SK-N-MC (cell line): ENCODE measurements at regions not wholly inside any gene's neighbourhood (a gene's known extent, or its start where the extent isn't known, plus 50 kb on each side); places are given as distances from the start of the nearest gene placed in this dataset.
"Not testable (repeated sequence)": the region's sequence is repeated elsewhere in the genome, so short reads cannot be mapped to it uniquely, and the experiment has no call there.

Experiments used
- DNase-seq: peaks from one replicate; pipeline ENCODE4 v3.0.0-alpha.2; 2011; ENCODE audit warnings: low read depth, low spot score
- H3K27ac ChIP-seq: fragments of 200-600 bp; sonication (generic); 2 replicates; pipeline ENCODE4 v1.5.1; 2016; ENCODE audit warnings: mixed run types
- H3K36me3 ChIP-seq: fragments of 200-600 bp; sonication (generic); 2 replicates; pipeline ENCODE4 v1.6.1; 2017; ENCODE audit warnings: antibody characterized with exemption, low read length, mixed read lengths; ENCODE audit not compliant: insufficient read depth
- H3K4me3 ChIP-seq: fragments of 200-600 bp; sonication (generic); 2 replicates; pipeline ENCODE4 v1.5.1; 2016
- H3K9ac ChIP-seq: fragments of 200-600 bp; sonication (generic); 2 replicates; pipeline ENCODE4 v1.8.0; 2017; ENCODE audit warnings: mixed run types, mixed read lengths; ENCODE audit not compliant: insufficient read length
- H3K9me3 ChIP-seq: fragments of 200-600 bp; sonication (generic); 2 replicates; pipeline ENCODE4 v1.6.1; 2017; ENCODE audit warnings: low read depth, mild to moderate bottlenecking, antibody characterized with exemption, low read length, moderate library complexity, mixed read lengths
- EZH2 ChIP-seq: fragments of 200-600 bp; sonication (generic); IDR thresholded peaks from one replicate; pipeline ENCODE4 v1.6.1; 2017; ENCODE audit warnings: antibody characterized with exemption
- FOXP2 ChIP-seq: optimal IDR thresholded peaks from 2 replicates; pipeline ENCODE3; 2011; ENCODE audit warnings: mild to moderate bottlenecking, moderate library complexity; ENCODE audit not compliant: insufficient read depth; ENCODE audit errors: extremely low read length, control extremely low read depth
- POLR2AphosphoS5 ChIP-seq: IDR thresholded peaks from 2 replicates; pipeline ENCODE4 v1.6.1; 2012; ENCODE audit warnings: mild to moderate bottlenecking, low read depth, low read length, borderline replicate concordance

DNA sequence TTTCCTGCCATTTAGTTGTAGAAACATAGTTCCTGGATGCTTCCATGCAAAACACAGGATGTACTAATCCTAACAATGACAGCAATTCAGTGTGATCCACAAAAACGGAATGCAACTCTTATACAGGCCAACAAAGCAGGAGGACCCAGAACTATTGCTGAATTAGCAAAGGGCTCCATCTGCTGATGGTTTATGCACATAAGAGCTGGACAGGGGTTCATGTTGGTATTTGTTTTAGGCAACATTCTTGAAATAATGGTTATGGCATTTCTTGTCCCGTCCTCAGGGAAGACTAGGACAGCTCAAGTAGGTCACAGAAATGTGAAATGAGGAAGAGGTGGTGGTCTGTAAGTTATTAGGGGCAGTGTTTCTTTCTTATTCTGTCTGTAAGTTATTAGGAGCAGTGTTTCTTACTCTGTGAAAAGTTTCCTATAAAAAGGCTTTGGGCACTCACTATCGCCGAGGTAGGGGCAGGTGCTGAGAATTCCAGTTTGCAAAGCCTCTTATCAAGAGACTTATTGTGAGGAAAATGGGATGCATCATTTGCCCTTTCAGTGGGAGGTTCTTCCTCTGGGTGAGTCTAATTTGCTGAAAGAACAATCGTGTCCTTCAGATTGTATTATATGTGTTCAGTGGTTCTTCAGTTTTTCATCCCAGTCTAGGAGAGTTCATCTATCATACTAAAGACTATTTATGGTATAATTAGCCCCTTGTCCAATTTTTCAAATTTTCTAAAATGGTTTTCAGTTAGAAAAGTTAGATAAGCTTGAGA, 171.1 kb downstream of the MCHR2 start:
- peak overlapping the region; percentile 52 for H3K4me3 ChIP-seq
- TF ChIP-seq POLR2AphosphoS5 (no peak), EZH2 (no peak), FOXP2 (no peak)
- no peaks in the 10 kb centered on the region for H3K9me3 ChIP-seq
- H3K27ac ChIP-seq, result no peak overlapping the region
- H3K9ac ChIP-seq, result no peak overlapping the region
- peak; percentile 53 for DNase-seq
- H3K36me3 ChIP-seq, result no peaks in the 10 kb centered on the region

DNA sequence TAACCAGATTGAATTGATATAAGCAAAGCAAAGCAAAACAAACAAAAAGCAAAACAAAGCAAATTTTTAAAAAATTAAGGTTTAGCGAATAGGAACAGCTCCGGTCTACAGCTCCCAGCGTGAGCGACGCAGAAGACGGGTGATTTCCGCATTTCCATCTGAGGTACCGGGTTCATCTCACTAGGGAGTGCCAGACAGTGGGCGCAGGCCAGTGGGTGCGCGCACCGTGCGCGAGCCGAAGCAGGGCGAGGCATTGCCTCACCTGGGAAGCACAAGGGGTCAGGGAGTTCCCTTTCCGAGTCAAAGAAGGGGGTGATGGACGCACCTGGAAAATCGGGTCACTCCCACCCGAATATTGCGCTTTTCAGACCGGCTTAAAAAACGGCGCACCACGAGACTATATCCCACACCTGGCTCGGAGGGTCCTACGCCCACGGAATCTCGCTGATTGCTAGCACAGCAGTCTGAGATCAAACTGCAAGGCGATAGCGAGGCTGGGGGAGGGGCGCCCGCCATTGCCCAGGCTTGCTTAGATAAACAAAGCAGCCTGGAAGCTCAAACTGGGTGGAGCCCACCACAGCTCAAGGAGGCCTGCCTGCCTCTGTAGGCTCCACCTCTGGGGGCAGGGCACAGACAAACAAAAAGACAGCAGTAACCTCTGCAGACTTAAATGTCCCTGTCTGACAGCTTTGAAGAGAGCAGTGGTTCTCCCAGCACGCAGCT, 170.3 kb downstream of the MCHR2 start:
- H3K9me3 ChIP-seq, DNase-seq, H3K9ac ChIP-seq, H3K27ac ChIP-seq, H3K36me3 ChIP-seq: not testable (repeated sequence)
- peak overlapping the region; percentile 52 for H3K4me3 ChIP-seq

GRCh38 chr6:99833034-99833433, 161.0 kb downstream of the MCHR2 start:
- Histone ChIP-seq H3K9ac (no peak overlapping the region), H3K9me3 (no peaks in the 10 kb centered on the region), H3K4me3 (no peak overlapping the region), H3K27ac (no peak overlapping the region), H3K36me3 (no peaks in the 10 kb centered on the region)
- no peak for DNase-seq
- TF ChIP-seq EZH2 (no peak), POLR2AphosphoS5 (no peak), FOXP2 (no peak)

DNA sequence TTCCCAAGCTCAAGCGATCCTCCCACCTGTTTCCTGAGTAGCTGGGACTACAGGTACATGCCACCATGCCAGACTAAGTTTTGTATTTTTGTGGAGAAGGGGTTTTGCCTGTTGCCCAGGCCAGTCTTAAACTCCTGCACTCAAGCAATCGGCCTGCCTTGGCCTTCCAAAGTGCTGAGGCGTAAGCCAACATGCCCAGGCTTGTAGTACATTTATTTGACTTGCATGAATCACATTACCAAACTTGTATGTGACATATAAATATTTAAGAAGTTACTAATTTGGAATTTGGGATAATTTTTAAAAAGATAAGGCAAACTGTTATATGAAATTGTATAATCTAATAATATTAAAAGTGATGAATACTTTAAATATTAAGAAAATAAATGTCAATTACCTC, 157.6 kb downstream of the MCHR2 start:
- no peak overlapping the region for H3K4me3 ChIP-seq
- no peak overlapping the region for H3K27ac ChIP-seq
- TF ChIP-seq POLR2AphosphoS5, result no peak
- TF ChIP-seq EZH2, result no peak
- TF ChIP-seq FOXP2, result no peak
- no peaks in the 10 kb centered on the region for H3K9me3 ChIP-seq
- no peak overlapping the region for H3K9ac ChIP-seq
- DNase-seq, result no peak
- no peaks in the 10 kb centered on the region for H3K36me3 ChIP-seq

- TF ChIP-seq POLR2AphosphoS5 (no peak), EZH2 (no peak), FOXP2 (no peak)
- no peak for DNase-seq
- H3K4me3 ChIP-seq, result no peak overlapping the region
- no peaks in the 10 kb centered on the region for H3K36me3 ChIP-seq
- H3K9me3 ChIP-seq, result no peaks in the 10 kb centered on the region
- no peak overlapping the region for H3K9ac ChIP-seq
- no peak overlapping the region for H3K27ac ChIP-seq
These were observed 155.4 kb downstream of the MCHR2 start for GRCh38 chr6:99838607-99839006.

DNA sequence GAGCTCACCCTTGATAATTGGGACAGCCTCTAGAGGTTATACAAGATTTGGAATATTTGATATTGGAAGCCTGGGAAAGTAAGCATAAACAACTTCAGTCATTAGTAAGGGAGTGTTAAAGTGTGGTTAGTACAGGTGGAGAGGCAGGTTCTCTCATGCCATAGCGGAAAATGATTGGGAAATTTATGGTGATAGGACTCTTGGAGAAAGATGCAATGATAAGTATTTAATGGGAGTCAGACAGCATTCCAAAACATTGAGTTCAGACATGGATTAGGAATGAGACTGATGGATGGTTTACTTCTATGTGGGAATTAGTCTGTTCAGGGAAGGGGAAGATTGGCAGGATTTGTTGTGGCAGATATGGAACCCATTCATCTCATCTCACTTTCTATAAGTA, 152.7 kb downstream of the MCHR2 start:
- H3K36me3 ChIP-seq, result no peaks in the 10 kb centered on the region
- no peak for DNase-seq
- H3K27ac ChIP-seq, result no peak overlapping the region
- H3K9me3 ChIP-seq, result no peaks in the 10 kb centered on the region
- H3K4me3 ChIP-seq, result no peak overlapping the region
- TF ChIP-seq EZH2 (no peak), FOXP2 (no peak), POLR2AphosphoS5 (no peak)
- no peak overlapping the region for H3K9ac ChIP-seq

- Histone ChIP-seq H3K36me3 (no peaks in the 10 kb centered on the region), H3K9me3 (0 out of 2 replicates have a peak, but pooled peaks cover 3% of the 10 kb centered on the region), H3K4me3 (no peak overlapping the region), H3K9ac (no peak overlapping the region), H3K27ac (no peak overlapping the region)
- TF ChIP-seq FOXP2 (no peak), POLR2AphosphoS5 (no peak), EZH2 (no peak)
- DNase-seq, result no peak
These were observed 148.0 kb downstream of the MCHR2 start for GRCh38 chr6:99846006-99846405.

GRCh38 chr6:99850841-99851240, 143.2 kb downstream of the MCHR2 start:
- DNase-seq, result no peak
- TF ChIP-seq EZH2 (no peak), POLR2AphosphoS5 (no peak), FOXP2 (no peak)
- Histone ChIP-seq H3K9ac (no peak overlapping the region), H3K36me3 (no peaks in the 10 kb centered on the region), H3K27ac (no peak overlapping the region), H3K9me3 (0 out of 2 replicates have a peak, but pooled peaks cover 3% of the 10 kb centered on the region), H3K4me3 (no peak overlapping the region)

DNA sequence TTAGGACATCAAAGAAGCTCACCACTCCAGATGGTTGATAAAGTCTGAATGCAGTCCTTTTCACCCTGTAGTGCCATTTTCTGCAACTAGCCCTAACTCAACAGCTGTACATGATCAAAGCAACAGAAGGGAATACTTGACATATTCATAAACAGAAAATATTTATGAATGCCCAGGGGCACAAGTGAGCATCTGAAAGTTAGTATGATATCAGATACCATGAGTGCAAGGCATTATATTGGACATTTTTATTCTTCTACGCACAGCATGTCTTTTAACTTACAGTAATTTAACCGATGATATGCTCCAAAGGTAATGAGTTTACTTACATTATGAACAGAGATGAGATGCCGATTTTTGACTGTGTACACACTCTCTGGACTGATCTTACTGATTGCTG, 142.0 kb downstream of the MCHR2 start:
- H3K9me3 ChIP-seq, result 0 out of 2 replicates have a peak, but pooled peaks cover 3% of the 10 kb centered on the region
- H3K4me3 ChIP-seq, result no peak overlapping the region
- no peak overlapping the region for H3K9ac ChIP-seq
- H3K36me3 ChIP-seq, result no peaks in the 10 kb centered on the region
- no peak for DNase-seq
- H3K27ac ChIP-seq, result no peak overlapping the region
- no peak for TF ChIP-seq FOXP2
- TF ChIP-seq EZH2, result no peak
- no peak for TF ChIP-seq POLR2AphosphoS5
